Peyer's patch (tissue), 4 donors: ENCODE measurements at regions not wholly inside any gene's neighbourhood (a gene's known extent, or its start where the extent isn't known, plus 50 kb on each side); places are given as distances from the start of the nearest gene placed in this dataset.

Experiments used
- DNase-seq, 3 donors: peaks; one replicate each; pipeline ENCODE4 v3.0.0-alpha.2; 2017 to 2019
- H3K27ac ChIP-seq, 4 donors: fragments of 200-600 bp; sonication (generic); one replicate each; pipeline ENCODE4 v1.5.1; 2016 to 2019
- H3K27me3 ChIP-seq, 2 donors: fragments of 200-600 bp; sonication (generic); one replicate each; pipeline ENCODE4 v1.5.1; 2019
- H3K36me3 ChIP-seq, 3 donors: fragments of 200-600 bp; sonication (generic); one replicate each; pipeline ENCODE4 v1.5.1; 2016 to 2019
- H3K4me1 ChIP-seq, 4 donors: fragments of 200-600 bp; sonication (generic); one replicate each; pipeline ENCODE4 v1.5.1; 2016 to 2019
- H3K4me3 ChIP-seq, 4 donors: fragments of 200-600 bp; sonication (generic); 1 replicate in 3 of 4; 2 replicates in 1 of 4; pipeline ENCODE4 v1.5.1; 2016 to 2019; ENCODE audit warnings: mild to moderate bottlenecking in 1 of 4
- H3K9me3 ChIP-seq, 4 donors: fragments of 200-600 bp; sonication (generic); one replicate each; pipeline ENCODE4 v1.5.1; 2016 to 2019; ENCODE audit warnings: mild to moderate bottlenecking in 1 of 4
- CTCF ChIP-seq, 6 experiments: fragments of 450-650 bp in 4 of 6; fragments of 200-600 bp in 2 of 6; sonication (generic) in 1 of 6; IDR thresholded peaks; one replicate each; pipeline ENCODE4 v1.5.1; 2017 to 2019; ENCODE audit warnings: antibody characterized with exemption in 6 of 6, mild to moderate bottlenecking in 3 of 6, moderate library complexity in 1 of 6
- POLR2A ChIP-seq, 2 donors: fragments of 450-650 bp; IDR thresholded peaks; one replicate each; pipeline ENCODE4 v1.5.1; 2017; ENCODE audit warnings: antibody characterized with exemption in 2 of 2, mild to moderate bottlenecking in 2 of 2, moderate library complexity in 2 of 2

- no peaks in the 10 kb centered on the region for H3K27me3 ChIP-seq
- H3K36me3 ChIP-seq = no peaks in the 10 kb centered on the region
- no peak for DNase-seq
- no peaks in the 10 kb centered on the region for H3K4me1 ChIP-seq
- no peak overlapping the region for H3K27ac ChIP-seq
- H3K4me3 ChIP-seq = no peak overlapping the region
- TF ChIP-seq CTCF (IDR thresholded peaks at IDR 0.05) = no peak
- no peak for TF ChIP-seq POLR2A (IDR thresholded peaks at IDR 0.05)
- H3K9me3 ChIP-seq = no peaks in the 10 kb centered on the region
Observed at GRCh38 chr18:45155526-45155925, 459.8 kb upstream of the SLC14A2 start.

- no peak for DNase-seq
- TF ChIP-seq POLR2A (IDR thresholded peaks at IDR 0.05) (no peak), CTCF (IDR thresholded peaks at IDR 0.05) (no peak)
- no peaks in the 10 kb centered on the region for H3K4me1 ChIP-seq
Observed at GRCh38 chr18:45156946-45157345, 458.3 kb upstream of the SLC14A2 start.

GRCh38 chr18:45157576-45157975 lies 457.7 kb upstream of the SLC14A2 start:
- no peak overlapping the region for H3K4me3 ChIP-seq

More at GRCh38 chr18:45156946-45157345, 458.3 kb upstream of the SLC14A2 start:
- H3K4me3 ChIP-seq = no peak overlapping the region
- no peaks in the 10 kb centered on the region for H3K9me3 ChIP-seq
- H3K27me3 ChIP-seq = no peaks in the 10 kb centered on the region
- no peaks in the 10 kb centered on the region for H3K36me3 ChIP-seq
- no peak overlapping the region for H3K27ac ChIP-seq

GRCh38 chr18:45161850-45162249 lies 453.4 kb upstream of the SLC14A2 start:
- H3K4me1 ChIP-seq = peaks cover 0 to 15% (median 0%) of the 10 kb centered on the region in 4 donors
- DNase-seq = peak in 1 of 3 donors; percentile 20
- H3K9me3 ChIP-seq = no peaks in the 10 kb centered on the region
- no peak overlapping the region for H3K27ac ChIP-seq
- H3K4me3 ChIP-seq = no peak overlapping the region
- no peaks in the 10 kb centered on the region for H3K27me3 ChIP-seq
- TF ChIP-seq POLR2A (IDR thresholded peaks at IDR 0.05) = no peak
- TF ChIP-seq CTCF (IDR thresholded peaks at IDR 0.05) = no peak
- no peaks in the 10 kb centered on the region for H3K36me3 ChIP-seq

More at GRCh38 chr18:45157576-45157975, 457.7 kb upstream of the SLC14A2 start:
- no peaks in the 10 kb centered on the region for H3K27me3 ChIP-seq
- H3K4me1 ChIP-seq = no peaks in the 10 kb centered on the region
- H3K9me3 ChIP-seq = no peaks in the 10 kb centered on the region
- no peak for DNase-seq
- H3K27ac ChIP-seq = no peak overlapping the region
- TF ChIP-seq POLR2A (IDR thresholded peaks at IDR 0.05) (no peak), CTCF (IDR thresholded peaks at IDR 0.05) (no peak)
- H3K36me3 ChIP-seq = no peaks in the 10 kb centered on the region

GRCh38 chr18:45163871-45164270 lies 451.4 kb upstream of the SLC14A2 start:
- no peak for DNase-seq
- H3K27me3 ChIP-seq = no peaks in the 10 kb centered on the region
- TF ChIP-seq POLR2A (IDR thresholded peaks at IDR 0.05) = no peak
- TF ChIP-seq CTCF (IDR thresholded peaks at IDR 0.05) = no peak
- no peak overlapping the region for H3K4me3 ChIP-seq
- no peaks in the 10 kb centered on the region for H3K9me3 ChIP-seq
- H3K4me1 ChIP-seq = peaks cover 0 to 20% (median 2%) of the 10 kb centered on the region in 4 donors
- H3K27ac ChIP-seq = no peak overlapping the region
- no peaks in the 10 kb centered on the region for H3K36me3 ChIP-seq

GRCh38 chr18:45164551-45164950 lies 450.7 kb upstream of the SLC14A2 start:
- no peak overlapping the region for H3K27ac ChIP-seq
- no peaks in the 10 kb centered on the region for H3K36me3 ChIP-seq
- H3K9me3 ChIP-seq = no peaks in the 10 kb centered on the region
- H3K27me3 ChIP-seq = no peaks in the 10 kb centered on the region
- TF ChIP-seq POLR2A (IDR thresholded peaks at IDR 0.05) (no peak), CTCF (IDR thresholded peaks at IDR 0.05) (no peak)
- peaks cover 0 to 20% (median 2%) of the 10 kb centered on the region in 4 donors for H3K4me1 ChIP-seq
- H3K4me3 ChIP-seq = no peak overlapping the region
- DNase-seq = no peak
